HepG2 (cell line): ENCODE measurements at regions not wholly inside any gene's neighbourhood (a gene's known extent, or its start where the extent isn't known, plus 50 kb on each side); places are given as distances from the start of the nearest gene placed in this dataset.

Source experiments
- ATAC-seq: fragments of 200-7000 bp; cut with Tn5 transposase; 3 replicates; pipeline ENCODE4 v1.9.1; 2020; ENCODE audit warnings: mild to moderate bottlenecking, moderate library complexity
- BruUV-seq: library from RNA; stranded (reverse); fragments of 400-500 nt; replicated peaks from 2 replicates; lab custom pipeline; 2021; lab: Mats Ljungman, UMichigan
- CTCF ChIA-PET: fragments of 300-600 bp; formaldehyde crosslinking; extraction: SDS; loops from one replicate; lab custom pipeline; 2021; ENCODE audit warnings: low total read pairs, inconsistent platforms, low intra/inter-chr PET ratio; lab: Yijun Ruan, JAX
- POLR2A ChIA-PET: fragments of 350-600 bp; sonication (Branson Sonifier 250); formaldehyde crosslinking; loops from one replicate; lab custom pipeline; 2020; ENCODE audit warnings: antibody characterized with exemption, inconsistent platforms; lab: Yijun Ruan, JAX
- DNase-seq: peaks from one replicate; pipeline ENCODE4 v3.0.0-alpha.2; 2015; ENCODE audit warnings: low spot score
- FAIRE-seq: peaks from 3 replicates; lab custom pipeline; 2011; peaks lifted over from hg19 to GRCh38; lab: Jason Lieb, UNC
- H2AFZ ChIP-seq: one replicate; pipeline ENCODE4 v1.6.1; 2011; ENCODE audit warnings: low read length, inconsistent platforms
- H3K27ac ChIP-seq: fragments of 300-600 bp; 3 replicates; pipeline ENCODE4 v1.8.0; 2011; ENCODE audit warnings: mixed run types, mild to moderate bottlenecking, mixed read lengths, low read length, inconsistent platforms; ENCODE audit not compliant: insufficient read depth; ENCODE audit errors: extremely low read length
- H3K27me3 ChIP-seq, 2 experiments: fragments of 200-600 bp in 1 of 2; 2 replicates in 1 of 2; 3 replicates in 1 of 2; pipeline versions ENCODE4 v1.6.0 to v1.8.0; 2011; ENCODE audit warnings: low read length in 2 of 2, mild to moderate bottlenecking in 2 of 2, moderate library complexity in 2 of 2, inconsistent platforms in 1 of 2; ENCODE audit not compliant: insufficient read depth in 2 of 2, control insufficient read depth in 1 of 2
- H3K36me3 ChIP-seq, 2 experiments: fragments of 200-600 bp in 1 of 2; replicated peaks in 1 of 2; 2 replicates in 1 of 2; 3 replicates in 1 of 2; pipeline versions ENCODE4 v1.5.1 to v1.8.0; 2011; ENCODE audit warnings: low read length in 2 of 2, inconsistent platforms in 1 of 2; ENCODE audit not compliant: insufficient read depth in 2 of 2, control insufficient read depth in 1 of 2
- H3K4me1 ChIP-seq: 2 replicates; pipeline ENCODE4 v1.5.1; 2012; ENCODE audit warnings: low read length, inconsistent platforms; ENCODE audit not compliant: insufficient read depth
- H3K4me2 ChIP-seq: 2 replicates; pipeline ENCODE4 v1.6.0; 2011; ENCODE audit warnings: low read depth, low read length, inconsistent platforms
- H3K4me3 ChIP-seq, 3 experiments: fragments of 200-600 bp in 1 of 3; sonication (generic), shearing (Covaris generic) in 1 of 3; replicated peaks in 1 of 3; 2 replicates each; pipeline ENCODE4 v1.5.1; 2011 to 2016; ENCODE audit warnings: low read length in 3 of 3, inconsistent platforms in 2 of 3, low read depth in 2 of 3, mild to moderate bottlenecking in 2 of 3, control low read depth in 1 of 3, mixed read lengths in 1 of 3; ENCODE audit not compliant: insufficient read depth in 1 of 3
- H3K79me2 ChIP-seq: one replicate; pipeline ENCODE4 v1.6.1; 2011; ENCODE audit warnings: low read length, inconsistent platforms; ENCODE audit not compliant: insufficient read depth
- H3K9ac ChIP-seq: 2 replicates; pipeline ENCODE4 v1.6.0; 2011; ENCODE audit warnings: mild to moderate bottlenecking, low read depth, low read length, inconsistent platforms; ENCODE audit not compliant: insufficient read depth
- H3K9me3 ChIP-seq: 2 replicates; pipeline ENCODE4 v1.5.1; 2012; ENCODE audit warnings: mild to moderate bottlenecking, low read length
- H4K20me1 ChIP-seq: 2 replicates; pipeline ENCODE4 v1.6.0; 2011; ENCODE audit warnings: inconsistent platforms, mild to moderate bottlenecking, low read length, moderate library complexity; ENCODE audit not compliant: insufficient read depth
- CAMTA2 ChIP-seq: sonication (generic); formaldehyde crosslinking; IDR thresholded peaks from 2 replicates; pipeline ENCODE4 v1.4.0; 2020; ENCODE audit warnings: mild to moderate bottlenecking, missing genetic modification reagents, borderline replicate concordance
- FIP1L1 ChIP-seq: fragments of 200-400 bp; formaldehyde crosslinking; IDR thresholded peaks from 2 replicates; pipeline ENCODE4 v1.6.1; 2018; ENCODE audit warnings: low read depth, mild to moderate bottlenecking, low read length, moderate library complexity, borderline replicate concordance; ENCODE audit not compliant: insufficient read depth
- KLF9 ChIP-seq: IDR thresholded peaks from 2 replicates; pipeline ENCODE4 v1.6.1; 2016; ENCODE audit warnings: low read depth
- WGBS: methylation state at CpG from one replicate; pipeline ENCODE4 v1.1.6; 2017; ENCODE audit warnings: low lambda C conversion rate; 5-methylcytosine and 5-hydroxymethylcytosine counted together
- in situ Hi-C: cut with HindIII; loops from 2 replicates; pipeline ENCODE4 v1.10.0; 2017; ENCODE audit warnings: low pct_unique_long_range_greater_than_20kb; ENCODE audit not compliant: extremely low pct_ligation_motif_present
- intact Hi-C: fragments of 100-400 bp; cut with micrococcal nuclease; formaldehyde crosslinking; loops from one replicate; pipeline ENCODE4 v1.10.0; 2022; ENCODE audit not compliant: unreplicated experiment
- TF ChIP-seq, protein P1 (sequence below): sonication (generic); formaldehyde crosslinking; IDR thresholded peaks from 2 replicates; pipeline ENCODE4 v1.4.0; 2020; ENCODE audit warnings: low read depth, mild to moderate bottlenecking, missing genetic modification reagents
- TF ChIP-seq, protein P2 (sequence below): sonication (generic); formaldehyde crosslinking; IDR thresholded peaks from 2 replicates; pipeline ENCODE4 v1.4.0; 2020; ENCODE audit warnings: missing genetic modification reagents, borderline replicate concordance
- TF ChIP-seq, protein P3 (sequence below): sonication (generic); formaldehyde crosslinking; IDR thresholded peaks from 2 replicates; pipeline ENCODE4 v1.5.0; 2020; ENCODE audit warnings: mild to moderate bottlenecking, low read depth, missing genetic modification reagents, borderline replicate concordance
- TF ChIP-seq, protein P4 (sequence below): sonication (generic); formaldehyde crosslinking; IDR thresholded peaks from 2 replicates; pipeline ENCODE4 v1.4.0; 2020; ENCODE audit warnings: mild to moderate bottlenecking, missing genetic modification reagents

DNA sequence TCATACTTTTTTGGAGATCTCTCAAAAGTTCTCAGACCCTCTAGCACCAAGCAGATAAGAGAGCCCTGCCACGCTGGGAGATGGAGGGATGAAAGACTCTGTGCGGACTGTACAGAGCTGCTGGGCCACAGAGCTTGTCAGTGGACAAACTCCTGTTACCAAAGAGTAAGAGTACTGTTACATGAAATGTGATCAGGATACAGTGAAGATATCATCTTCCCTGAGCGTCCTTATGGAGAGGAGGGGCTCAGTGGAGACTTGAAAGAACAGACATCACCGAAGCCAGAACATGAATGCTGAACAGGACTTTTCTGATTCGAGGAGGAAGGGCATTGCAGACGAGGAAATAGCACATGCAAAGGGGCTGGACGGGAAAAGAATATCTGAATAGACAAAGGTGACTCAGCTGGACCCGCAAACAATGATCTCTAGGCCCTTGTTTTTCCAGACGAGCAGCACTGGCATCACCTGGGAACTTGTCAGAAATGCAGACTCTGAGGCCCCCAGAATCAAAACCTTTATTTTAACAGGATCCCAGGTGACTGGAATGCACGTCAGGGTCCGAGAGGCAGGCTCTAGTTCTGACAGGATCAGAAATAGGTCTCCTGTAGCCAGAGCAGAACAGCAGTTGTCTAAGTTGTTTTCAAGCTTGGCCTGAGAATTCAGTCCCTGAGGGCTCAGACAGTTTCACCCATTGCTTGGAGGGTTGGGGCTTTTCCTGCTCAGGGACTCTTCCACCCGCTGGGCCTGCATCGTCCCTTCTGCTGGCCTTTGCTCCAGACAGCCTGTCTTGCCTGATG, 277.9 kb downstream of the RPLP1 start:
- WGBS = 10% methylated on average over 9 of the region's 13 CpGs
- FAIRE-seq = no peak
- H3K9ac ChIP-seq = no peak overlapping the region
- H3K9me3 ChIP-seq = no peaks in the 10 kb centered on the region
- TF ChIP-seq FIP1L1 (no peak), KLF9 (CRISPR knock-in tag) (no peak), CAMTA2 (CRISPR knock-in tag) (no peak)
- TF ChIP-seq, protein P1, sequence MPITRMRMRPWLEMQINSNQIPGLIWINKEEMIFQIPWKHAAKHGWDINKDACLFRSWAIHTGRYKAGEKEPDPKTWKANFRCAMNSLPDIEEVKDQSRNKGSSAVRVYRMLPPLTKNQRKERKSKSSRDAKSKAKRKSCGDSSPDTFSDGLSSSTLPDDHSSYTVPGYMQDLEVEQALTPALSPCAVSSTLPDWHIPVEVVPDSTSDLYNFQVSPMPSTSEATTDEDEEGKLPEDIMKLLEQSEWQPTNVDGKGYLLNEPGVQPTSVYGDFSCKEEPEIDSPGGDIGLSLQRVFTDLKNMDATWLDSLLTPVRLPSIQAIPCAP = no peak
- TF ChIP-seq, protein P2, sequence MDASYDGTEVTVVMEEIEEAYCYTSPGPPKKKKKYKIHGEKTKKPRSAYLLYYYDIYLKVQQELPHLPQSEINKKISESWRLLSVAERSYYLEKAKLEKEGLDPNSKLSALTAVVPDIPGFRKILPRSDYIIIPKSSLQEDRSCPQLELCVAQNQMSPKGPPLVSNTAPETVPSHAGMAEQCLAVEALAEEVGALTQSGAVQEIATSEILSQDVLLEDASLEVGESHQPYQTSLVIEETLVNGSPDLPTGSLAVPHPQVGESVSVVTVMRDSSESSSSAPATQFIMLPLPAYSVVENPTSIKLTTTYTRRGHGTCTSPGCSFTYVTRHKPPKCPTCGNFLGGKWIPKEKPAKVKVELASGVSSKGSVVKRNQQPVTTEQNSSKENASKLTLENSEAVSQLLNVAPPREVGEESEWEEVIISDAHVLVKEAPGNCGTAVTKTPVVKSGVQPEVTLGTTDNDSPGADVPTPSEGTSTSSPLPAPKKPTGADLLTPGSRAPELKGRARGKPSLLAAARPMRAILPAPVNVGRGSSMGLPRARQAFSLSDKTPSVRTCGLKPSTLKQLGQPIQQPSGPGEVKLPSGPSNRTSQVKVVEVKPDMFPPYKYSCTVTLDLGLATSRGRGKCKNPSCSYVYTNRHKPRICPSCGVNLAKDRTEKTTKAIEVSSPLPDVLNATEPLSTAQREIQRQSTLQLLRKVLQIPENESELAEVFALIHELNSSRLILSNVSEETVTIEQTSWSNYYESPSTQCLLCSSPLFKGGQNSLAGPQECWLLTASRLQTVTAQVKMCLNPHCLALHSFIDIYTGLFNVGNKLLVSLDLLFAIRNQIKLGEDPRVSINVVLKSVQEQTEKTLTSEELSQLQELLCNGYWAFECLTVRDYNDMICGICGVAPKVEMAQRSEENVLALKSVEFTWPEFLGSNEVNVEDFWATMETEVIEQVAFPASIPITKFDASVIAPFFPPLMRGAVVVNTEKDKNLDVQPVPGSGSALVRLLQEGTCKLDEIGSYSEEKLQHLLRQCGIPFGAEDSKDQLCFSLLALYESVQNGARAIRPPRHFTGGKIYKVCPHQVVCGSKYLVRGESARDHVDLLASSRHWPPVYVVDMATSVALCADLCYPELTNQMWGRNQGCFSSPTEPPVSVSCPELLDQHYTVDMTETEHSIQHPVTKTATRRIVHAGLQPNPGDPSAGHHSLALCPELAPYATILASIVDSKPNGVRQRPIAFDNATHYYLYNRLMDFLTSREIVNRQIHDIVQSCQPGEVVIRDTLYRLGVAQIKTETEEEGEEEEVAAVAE (CRISPR knock-in tag) = no peak
- TF ChIP-seq, protein P3, sequence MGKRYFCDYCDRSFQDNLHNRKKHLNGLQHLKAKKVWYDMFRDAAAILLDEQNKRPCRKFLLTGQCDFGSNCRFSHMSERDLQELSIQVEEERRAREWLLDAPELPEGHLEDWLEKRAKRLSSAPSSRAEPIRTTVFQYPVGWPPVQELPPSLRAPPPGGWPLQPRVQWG (CRISPR knock-in tag) = no peak
- TF ChIP-seq, protein P4, sequence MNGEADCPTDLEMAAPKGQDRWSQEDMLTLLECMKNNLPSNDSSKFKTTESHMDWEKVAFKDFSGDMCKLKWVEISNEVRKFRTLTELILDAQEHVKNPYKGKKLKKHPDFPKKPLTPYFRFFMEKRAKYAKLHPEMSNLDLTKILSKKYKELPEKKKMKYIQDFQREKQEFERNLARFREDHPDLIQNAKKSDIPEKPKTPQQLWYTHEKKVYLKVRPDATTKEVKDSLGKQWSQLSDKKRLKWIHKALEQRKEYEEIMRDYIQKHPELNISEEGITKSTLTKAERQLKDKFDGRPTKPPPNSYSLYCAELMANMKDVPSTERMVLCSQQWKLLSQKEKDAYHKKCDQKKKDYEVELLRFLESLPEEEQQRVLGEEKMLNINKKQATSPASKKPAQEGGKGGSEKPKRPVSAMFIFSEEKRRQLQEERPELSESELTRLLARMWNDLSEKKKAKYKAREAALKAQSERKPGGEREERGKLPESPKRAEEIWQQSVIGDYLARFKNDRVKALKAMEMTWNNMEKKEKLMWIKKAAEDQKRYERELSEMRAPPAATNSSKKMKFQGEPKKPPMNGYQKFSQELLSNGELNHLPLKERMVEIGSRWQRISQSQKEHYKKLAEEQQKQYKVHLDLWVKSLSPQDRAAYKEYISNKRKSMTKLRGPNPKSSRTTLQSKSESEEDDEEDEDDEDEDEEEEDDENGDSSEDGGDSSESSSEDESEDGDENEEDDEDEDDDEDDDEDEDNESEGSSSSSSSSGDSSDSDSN (CRISPR knock-in tag) = no peak
- H3K4me1 ChIP-seq = no peaks in the 10 kb centered on the region
- no peak for ATAC-seq
- no peak overlapping the region for H3K4me3 ChIP-seq
- H2AFZ ChIP-seq = no peak overlapping the region
- no peaks in the 10 kb centered on the region for H4K20me1 ChIP-seq
- no peak overlapping the region for H3K27ac ChIP-seq
- H3K4me2 ChIP-seq = no peak overlapping the region
- intact Hi-C loops (no loop called here), in situ Hi-C loops (no loop called here)
- H3K27me3 ChIP-seq = peaks cover 2 to 27% of the 10 kb centered on the region in 2 experiments; a peak in 4 of 5 replicates
- BruUV-seq = no TSS peak
- DNase-seq = no peak
- CTCF ChIA-PET = interaction anchor here (1.7 kb wide), 1 partner anchor 451 kb away, joined by 3 read pairs; no protein-coding TSS in a partner anchor
- H3K36me3 ChIP-seq = no peaks in the 10 kb centered on the region
- POLR2A ChIA-PET = no interaction called here
- H3K79me2 ChIP-seq = no peaks in the 10 kb centered on the region
